Astrocyte of the spinal cord (primary cell): ENCODE measurements at regions not wholly inside any gene's neighbourhood (a gene's known extent, or its start where the extent isn't known, plus 50 kb on each side); places are given as distances from the start of the nearest gene placed in this dataset.

Experiments
- DNase-seq: peaks from one replicate; pipeline ENCODE4 v3.0.0; 2011; ENCODE audit warnings: low read depth, low spot score
- H3K4me3 ChIP-seq: 2 replicates; pipeline ENCODE4 v1.5.1; 2011; ENCODE audit warnings: low read depth, mild to moderate bottlenecking, low read length, moderate library complexity
- in situ Hi-C: cut with HindIII; loops from 2 replicates; pipeline ENCODE4 v1.10.0; 2017; ENCODE audit warnings: low sequenced_read_pairs
- TF ChIP-seq, protein P1 (sequence below): IDR thresholded peaks from 2 replicates; pipeline ENCODE4 v1.5.1; 2012; ENCODE audit warnings: low read depth, mild to moderate bottlenecking, low read length, inconsistent platforms

DNA sequence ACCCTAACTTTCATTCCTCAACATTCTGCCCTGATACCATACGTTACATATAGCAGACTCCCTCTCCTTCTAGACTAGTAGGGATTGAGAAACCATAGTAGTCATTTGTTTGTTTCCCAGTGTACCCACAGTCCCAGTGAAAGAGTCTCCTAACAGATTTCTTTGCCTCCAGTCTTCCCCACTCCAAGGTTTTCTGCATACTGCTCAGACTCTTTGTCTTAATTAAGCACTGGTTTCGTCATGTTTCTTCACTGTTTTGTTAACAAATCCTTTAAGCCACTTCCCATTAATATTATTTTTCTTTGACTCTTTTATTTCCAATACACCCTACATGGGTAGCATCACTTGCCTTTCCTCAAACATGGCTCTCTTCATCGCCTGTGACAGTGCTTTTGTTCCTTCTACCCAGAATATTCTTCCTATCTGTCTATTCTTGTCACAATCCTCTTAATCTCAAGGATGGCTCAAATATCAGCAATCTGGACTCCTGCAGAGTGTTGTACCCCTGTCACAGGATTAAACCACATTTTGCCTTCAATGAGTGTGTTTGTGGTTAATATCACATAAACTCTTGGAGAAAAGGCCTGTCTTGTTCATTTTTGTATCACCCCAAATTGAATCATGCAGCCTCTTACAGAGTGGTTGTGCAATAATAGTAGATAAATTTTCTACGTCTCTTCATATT lies 92.7 kb upstream of the KLF12 start:
- TF ChIP-seq, protein P1, sequence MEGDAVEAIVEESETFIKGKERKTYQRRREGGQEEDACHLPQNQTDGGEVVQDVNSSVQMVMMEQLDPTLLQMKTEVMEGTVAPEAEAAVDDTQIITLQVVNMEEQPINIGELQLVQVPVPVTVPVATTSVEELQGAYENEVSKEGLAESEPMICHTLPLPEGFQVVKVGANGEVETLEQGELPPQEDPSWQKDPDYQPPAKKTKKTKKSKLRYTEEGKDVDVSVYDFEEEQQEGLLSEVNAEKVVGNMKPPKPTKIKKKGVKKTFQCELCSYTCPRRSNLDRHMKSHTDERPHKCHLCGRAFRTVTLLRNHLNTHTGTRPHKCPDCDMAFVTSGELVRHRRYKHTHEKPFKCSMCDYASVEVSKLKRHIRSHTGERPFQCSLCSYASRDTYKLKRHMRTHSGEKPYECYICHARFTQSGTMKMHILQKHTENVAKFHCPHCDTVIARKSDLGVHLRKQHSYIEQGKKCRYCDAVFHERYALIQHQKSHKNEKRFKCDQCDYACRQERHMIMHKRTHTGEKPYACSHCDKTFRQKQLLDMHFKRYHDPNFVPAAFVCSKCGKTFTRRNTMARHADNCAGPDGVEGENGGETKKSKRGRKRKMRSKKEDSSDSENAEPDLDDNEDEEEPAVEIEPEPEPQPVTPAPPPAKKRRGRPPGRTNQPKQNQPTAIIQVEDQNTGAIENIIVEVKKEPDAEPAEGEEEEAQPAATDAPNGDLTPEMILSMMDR: no peak
- DNase-seq: no peak
- in situ Hi-C loops: no loop called here

DNA sequence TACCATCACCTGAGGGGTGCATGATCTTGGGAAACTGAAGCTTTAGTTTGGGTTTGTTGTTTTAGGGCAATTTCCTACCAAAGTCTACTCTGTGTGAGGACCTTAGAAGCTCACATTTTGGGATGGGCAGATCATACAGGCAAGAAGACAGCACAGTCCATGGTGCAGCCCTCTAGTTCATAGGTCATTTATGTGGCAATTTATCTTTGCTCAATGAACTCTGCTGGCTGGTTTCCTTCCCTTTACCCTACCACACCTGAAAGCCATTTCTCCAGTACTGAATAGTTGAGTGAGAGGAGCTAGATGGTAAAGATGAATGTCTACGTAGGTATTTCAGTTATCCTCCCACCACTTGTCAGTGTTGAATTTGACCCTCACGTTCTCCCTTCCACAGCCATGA lies 87.5 kb upstream of the KLF12 start:
- DNase-seq: no peak
- in situ Hi-C loops: no loop called here
- TF ChIP-seq, protein P1: no peak
- no peak overlapping the region for H3K4me3 ChIP-seq

More for the DNA sequence above, 92.7 kb upstream of the KLF12 start:
- H3K4me3 ChIP-seq: no peak overlapping the region

DNA sequence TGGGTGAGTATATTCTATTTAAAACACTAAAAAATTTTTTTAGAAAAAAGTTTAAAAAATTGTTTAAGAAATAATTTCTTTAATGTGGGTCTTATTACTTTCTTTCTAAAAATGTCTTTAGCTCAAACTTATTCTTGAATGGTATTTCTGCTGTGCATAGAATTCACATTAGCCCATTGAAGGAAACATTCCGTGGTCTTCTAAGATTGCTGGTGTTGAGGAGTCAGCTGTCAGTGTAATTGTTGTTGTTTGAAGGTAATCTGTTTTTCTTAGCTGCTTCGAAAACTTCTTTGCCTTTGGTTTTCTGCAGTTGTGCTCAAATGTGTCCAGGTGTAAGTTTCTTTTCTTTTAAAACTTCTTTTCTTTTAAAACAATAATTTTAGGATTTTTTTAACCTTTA lies 85.4 kb upstream of the KLF12 start:
- in situ Hi-C loops: no loop called here
- TF ChIP-seq, protein P1: no peak
- DNase-seq: peak; percentile 38
- H3K4me3 ChIP-seq: no peak overlapping the region

DNA sequence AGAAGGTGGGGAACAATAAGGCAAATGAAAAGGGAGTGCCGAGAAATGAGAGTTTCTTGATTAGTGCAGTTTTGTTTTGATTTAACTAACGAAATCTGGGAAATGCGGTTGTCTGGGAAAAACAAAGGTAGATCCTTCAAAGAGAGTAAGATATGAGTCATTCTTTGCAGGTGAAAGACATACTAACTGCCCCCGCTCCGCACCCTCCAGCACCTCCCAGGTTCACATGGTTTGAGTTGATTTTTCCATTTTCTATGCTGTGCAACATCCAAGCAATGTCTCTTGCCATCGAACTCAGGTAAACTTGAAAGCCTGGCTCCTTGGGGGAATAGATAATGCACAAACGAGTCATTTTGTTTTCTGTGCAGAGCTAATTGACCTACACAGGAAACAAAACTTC lies 84.1 kb upstream of the KLF12 start:
- TF ChIP-seq, protein P1: no peak
- in situ Hi-C loops: no loop called here
- no peak for DNase-seq
- no peak overlapping the region for H3K4me3 ChIP-seq

DNA sequence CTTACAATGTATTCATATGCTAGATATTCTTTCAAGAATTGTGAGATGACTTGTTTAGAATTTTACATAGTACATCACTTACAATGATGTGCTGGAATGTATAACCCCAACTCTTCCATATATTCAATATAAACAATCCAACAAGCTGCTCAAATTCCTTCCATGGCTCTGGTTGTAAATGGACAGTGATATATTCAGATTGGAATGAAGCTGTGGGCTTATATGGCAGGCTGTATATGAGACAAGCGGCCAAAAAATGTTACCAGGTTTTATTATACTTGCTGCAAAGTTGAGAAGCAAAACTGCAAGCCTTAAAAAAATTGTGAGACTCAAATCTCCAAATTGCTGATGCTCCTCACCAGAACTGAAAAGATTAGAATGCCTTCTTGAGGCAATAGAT lies 83.6 kb upstream of the KLF12 start:
- no peak overlapping the region for H3K4me3 ChIP-seq
- in situ Hi-C loops: no loop called here
- peak; percentile 72 for DNase-seq
- TF ChIP-seq, protein P1: no peak

DNA sequence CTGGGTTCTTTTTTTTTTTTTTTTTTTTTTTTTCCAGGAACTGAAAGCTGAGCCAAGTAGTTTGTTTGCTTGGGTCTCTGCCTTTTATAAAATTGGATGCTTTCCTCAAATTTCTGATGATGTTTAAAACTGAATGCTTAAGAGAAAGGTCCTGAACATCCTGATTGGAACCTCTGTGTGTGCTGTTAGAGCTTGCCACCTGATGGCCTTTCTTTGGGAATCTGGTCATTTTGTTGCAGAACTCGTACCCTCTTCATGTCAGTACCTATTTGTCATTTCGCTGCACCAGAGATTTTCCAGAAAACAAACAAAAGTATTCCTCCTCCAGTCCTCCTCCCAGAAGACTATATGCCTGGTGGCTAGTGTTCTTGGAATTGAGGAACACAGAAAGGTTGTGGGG lies 81.2 kb upstream of the KLF12 start:
- in situ Hi-C loops: no loop called here
- TF ChIP-seq, protein P1: no peak
- no peak overlapping the region for H3K4me3 ChIP-seq
- DNase-seq: no peak
